HG02973 (cell line): ENCODE measurements at regions not wholly inside any gene's neighbourhood (a gene's known extent, or its start where the extent isn't known, plus 50 kb on each side); places are given as distances from the start of the nearest gene placed in this dataset.

Experiments
- ATAC-seq: cut with Tn5 transposase; IDR thresholded peaks from one replicate; pipeline ENCODE4 v1.9.1; 2021; ENCODE audit warnings: moderate library complexity; ENCODE audit not compliant: unreplicated experiment

DNA sequence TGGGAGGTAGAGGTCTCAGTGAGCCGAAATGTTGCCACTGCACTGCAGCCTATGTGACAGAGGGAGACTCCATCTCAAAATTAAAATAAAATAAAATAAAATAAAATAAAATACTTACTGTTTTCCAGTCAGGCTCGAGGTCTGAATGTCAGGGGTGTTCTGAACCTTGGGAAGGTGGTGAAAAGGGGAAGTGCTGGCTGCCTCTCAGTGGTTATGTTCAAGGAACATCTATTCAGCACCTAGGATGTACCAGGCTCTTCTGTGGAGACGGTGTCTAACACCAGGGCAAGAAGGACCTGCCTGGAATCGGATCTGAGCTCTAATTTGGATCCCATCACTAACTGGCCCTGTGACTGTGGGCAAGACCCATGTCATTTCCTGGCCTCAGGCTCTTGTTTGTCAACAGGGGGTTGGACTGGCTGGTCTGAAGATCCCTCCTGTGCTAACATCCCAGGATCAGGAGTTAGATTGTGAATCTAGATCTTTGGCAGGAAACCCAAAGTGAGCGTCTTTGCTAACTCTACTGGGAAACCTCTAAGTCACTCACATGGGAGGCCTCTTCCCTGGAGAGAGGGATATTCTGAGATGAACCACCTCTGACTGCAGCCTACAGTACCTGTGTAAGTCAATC, 63.4 kb upstream of the SIRPG start:
- no peak for ATAC-seq

DNA sequence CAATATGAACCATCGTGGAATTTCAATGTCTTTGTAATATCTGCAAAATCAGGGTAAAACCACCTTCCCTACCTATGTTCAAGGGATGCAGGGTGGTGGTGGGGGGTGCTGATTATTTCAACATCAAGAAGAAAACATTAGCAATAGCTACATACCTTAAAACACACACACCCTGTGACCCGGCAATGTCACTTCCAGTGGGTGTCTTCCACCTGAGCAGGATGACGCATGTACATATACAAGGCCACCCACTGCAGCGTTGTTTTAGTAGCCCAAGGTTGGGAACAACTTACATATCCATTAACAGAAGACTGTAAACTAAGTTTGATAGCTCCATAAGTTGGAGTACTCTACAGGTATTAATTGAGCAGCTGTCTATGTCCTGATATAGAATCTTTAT, 62.6 kb upstream of the SIRPG start:
- no peak for ATAC-seq

DNA sequence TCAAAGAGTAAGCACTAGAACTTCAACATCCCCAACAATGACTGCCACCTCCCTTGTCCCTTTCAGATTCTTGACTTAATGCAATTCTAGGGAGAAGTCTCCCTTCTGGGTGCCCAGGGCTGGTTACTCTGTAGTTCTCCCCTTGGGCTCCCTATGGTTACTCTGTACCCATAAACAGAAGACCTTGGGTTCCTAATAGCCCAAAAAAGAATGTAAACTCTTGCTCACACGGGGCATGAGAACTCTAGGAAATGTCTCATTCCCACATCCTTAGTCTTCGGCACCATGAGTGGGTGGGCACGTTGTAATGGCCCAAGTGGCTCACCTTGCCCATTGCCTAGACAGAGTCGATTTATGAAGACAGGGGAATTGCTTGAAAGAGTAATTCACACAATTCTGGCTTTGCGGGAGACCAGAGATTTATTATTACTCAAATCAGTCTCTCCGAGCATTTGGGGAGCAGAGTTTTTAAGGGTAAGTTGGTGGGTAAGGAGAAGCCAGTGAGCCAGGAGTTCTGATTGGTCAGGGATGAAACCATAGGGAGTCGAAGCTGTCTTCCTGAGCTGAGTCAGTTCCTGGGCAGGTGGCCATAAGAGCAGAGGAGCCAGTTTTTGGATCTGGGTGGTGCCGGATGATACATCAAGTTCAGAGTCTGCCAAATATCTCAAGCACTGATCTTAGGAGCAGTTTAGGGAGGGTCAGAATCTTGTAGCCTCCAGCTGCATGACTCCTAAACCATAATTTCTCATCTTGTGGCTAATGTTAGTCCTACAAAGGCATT, 61.2 kb upstream of the SIRPG start:
- ATAC-seq: no peak

DNA sequence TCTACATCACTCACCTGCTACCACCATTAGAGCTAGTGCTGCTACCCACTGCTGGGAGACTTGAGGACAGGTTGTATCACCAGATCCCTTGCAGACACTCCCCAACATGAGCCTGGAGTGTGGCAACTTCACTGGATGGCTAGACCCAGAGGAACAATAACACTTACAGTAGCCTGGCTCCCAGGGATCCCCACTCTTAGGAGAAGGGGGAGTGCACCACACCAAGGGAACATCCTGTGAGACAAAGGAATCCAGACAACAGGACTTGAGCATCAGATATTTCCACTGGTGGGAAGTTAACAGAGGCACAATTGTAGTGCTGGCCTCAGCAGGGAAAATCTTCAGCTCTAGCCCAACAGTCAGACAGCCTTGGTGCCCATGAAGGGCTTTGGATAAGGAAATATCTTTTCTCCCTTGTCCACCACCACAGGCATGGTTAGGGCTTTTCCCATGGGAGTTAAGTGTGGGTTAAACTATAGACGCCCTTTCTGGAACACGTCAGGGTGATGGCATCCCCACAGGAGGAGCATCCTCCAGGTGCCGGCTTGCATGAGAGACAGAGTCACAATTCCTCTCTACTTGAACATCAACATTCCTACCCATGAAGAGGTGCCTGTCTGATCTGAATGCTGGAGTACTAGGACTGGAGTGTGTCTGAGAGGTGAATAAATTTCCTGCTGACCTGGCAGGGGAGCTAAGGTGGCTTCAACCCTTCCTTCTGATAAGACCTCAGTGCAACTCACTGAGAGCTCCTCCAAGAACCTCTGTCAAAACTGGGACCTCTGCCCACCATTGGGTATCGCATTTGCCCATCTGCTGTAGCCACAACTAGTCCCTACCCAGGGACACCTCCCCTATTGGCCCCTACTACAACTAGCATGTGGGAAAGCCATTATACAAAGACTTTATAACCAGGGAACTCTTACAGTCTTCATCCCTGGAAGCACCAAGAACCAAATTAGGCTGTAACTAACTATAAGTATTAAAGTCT, 55.4 kb upstream of the SIRPG start:
- no peak for ATAC-seq

DNA sequence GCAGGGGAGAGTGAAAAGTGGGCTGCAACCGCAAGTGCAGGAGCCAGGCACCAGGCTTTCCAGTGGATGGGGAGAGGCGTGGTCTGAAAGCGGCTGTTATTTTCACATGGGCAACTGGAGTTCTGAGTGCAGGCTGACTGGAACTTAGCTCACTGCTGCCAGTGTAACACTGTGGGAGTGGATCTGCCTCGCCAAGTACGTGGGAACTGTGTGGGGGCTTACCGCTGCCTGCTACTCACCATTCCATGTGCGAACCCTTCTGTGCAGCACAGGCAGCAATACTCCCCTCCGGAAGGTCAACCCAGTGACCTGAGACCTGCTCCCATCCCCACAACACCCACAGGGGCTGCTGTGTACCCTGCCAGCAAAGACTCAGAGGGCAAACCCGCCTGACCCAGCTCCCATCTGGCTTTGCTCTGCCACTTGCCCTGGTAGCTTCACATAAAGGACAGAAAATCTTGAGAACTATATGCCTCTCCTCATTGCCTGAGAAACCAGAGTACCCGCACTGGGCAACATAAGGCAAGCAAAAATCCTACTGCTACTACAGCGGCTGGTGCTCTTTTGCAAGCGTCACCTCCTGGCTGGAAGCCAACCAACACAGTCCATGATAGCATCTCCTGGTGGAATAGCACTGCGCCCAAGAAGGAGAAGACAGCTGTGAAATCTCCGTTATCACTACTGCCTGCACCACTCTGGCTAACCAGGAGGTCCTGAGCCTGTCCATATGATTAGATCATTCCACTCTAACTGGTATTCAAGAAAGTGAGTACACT, 54.4 kb upstream of the SIRPG start:
- no peak for ATAC-seq

DNA sequence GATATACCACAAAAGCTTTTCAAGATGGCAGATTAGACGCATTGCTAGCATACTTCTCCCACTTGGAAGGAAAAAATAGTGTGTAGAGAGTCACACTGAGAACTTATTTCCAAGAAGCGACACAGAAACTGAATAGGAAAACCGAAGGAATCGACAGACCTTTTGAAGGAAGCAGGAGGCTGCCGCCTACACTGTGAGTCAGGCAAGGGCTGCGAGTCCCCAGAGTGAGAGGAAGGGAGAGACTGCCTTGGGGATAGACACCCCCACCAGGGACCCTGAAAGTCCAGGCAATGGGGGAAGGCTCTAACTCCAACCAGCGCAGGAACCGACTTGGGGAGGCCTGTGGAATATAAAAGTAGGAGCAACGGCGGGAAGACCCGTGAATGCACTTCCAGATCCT, 53.7 kb upstream of the SIRPG start:
- ATAC-seq: no peak

DNA sequence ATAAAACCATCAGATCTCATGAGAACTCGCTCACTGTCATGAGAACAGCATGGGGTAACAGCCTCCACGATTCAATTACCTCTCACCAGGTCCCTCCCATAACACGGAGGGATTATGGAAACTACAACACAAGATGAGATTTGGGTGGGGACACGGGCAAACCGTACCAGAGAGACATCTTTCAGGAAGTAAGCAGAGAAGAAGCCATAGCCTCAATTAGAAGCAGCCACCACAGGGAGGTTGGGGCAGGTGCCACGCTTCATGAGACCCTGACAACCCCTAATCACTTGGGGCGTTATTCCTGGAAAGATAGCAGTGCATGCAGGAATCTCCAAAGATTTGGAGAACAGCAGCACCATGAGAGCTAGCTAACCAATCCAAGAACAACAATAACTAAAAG, 52.9 kb upstream of the SIRPG start:
- ATAC-seq: no peak

DNA sequence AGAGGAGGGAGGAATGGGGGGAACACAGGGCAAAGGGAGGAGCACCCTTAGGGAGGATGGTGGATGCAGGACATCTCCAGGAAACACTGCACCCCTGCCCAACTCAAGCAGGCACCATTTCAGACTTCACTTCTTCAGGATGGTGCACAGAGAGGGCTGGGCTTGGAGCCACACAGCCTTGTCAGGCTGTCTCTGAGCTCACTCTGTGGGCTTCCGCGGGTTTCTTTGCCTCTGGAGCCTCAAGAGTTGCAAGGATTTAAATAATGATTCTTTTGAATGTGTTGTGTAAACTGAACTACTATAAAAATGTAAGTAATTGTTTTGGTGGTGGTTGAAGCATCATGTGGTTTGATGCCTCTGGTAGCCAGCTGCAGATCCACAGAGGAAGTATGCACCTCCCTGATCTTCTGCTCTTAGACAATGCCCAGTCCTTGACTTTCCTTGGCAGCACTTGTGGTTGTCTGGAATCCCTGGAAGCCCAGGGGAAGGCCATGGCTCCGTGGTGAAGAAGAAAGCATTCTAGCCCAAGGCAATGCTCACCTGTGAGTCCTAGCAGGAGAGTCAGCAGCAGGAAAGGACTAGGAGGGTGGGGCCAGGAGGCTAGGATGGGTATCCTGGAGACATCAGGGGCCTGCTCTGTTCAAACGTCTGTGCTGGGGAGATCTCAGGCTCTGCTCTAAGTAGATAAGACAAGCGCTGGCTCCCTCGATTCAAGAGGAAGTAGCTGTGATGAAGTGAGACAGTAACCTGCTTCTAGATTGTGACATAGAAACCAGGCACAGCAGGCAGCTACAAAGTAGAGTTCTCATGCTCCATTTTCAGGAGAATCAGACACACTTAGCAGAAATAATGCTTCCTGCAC, 50.2 kb upstream of the SIRPG start:
- no peak for ATAC-seq
